Central memory CD4-positive, alpha-beta T cell (primary cell): ENCODE measurements at regions not wholly inside any gene's neighbourhood (a gene's known extent, or its start where the extent isn't known, plus 50 kb on each side); places are given as distances from the start of the nearest gene placed in this dataset.
A peak's percentile ranks its signal among the peaks of the same experiment; 100 is the strongest.

Experiments
- DNase-seq: peaks from one replicate; pipeline ENCODE4 v3.0.0; 2022

GRCh38 chr4:120163895-120164294, 97.2 kb upstream of the MAD2L1 start:
- no peak for DNase-seq

GRCh38 chr4:120158841-120159463, 92.3 kb upstream of the MAD2L1 start:
- no peak for DNase-seq

- no peak for DNase-seq
Measured at GRCh38 chr4:120158046-120158445, 91.4 kb upstream of the MAD2L1 start.

GRCh38 chr4:120156120-120156718, 89.6 kb upstream of the MAD2L1 start:
- DNase-seq = peak; percentile 42

GRCh38 chr4:120155287-120155686, 88.6 kb upstream of the MAD2L1 start:
- DNase-seq = no peak

GRCh38 chr4:120144634-120145033, 78.0 kb upstream of the MAD2L1 start:
- no peak for DNase-seq

GRCh38 chr4:120144041-120144440, 77.4 kb upstream of the MAD2L1 start:
- DNase-seq = no peak

- no peak for DNase-seq
Measured at GRCh38 chr4:120139392-120139791, 72.7 kb upstream of the MAD2L1 start.

- DNase-seq = no peak
Measured at GRCh38 chr4:120132935-120133334, 66.3 kb upstream of the MAD2L1 start.

- DNase-seq = no peak
Measured at GRCh38 chr4:120130786-120131185, 64.1 kb upstream of the MAD2L1 start.
